ENCODE measurements at regions not wholly inside any gene's neighbourhood (a gene's known extent, or its start where the extent isn't known, plus 50 kb on each side); places are given as distances from the start of the nearest gene placed in this dataset.

GRCh38 chr17:27951872-27952271 lies 58.7 kb upstream of the LYRM9 start:
- TF ChIP-seq SPI1 (IDR thresholded peaks at IDR 0.05; ENCODE audit: borderline replicate concordance, low read depth) = no peak
- TF ChIP-seq, protein P1, sequence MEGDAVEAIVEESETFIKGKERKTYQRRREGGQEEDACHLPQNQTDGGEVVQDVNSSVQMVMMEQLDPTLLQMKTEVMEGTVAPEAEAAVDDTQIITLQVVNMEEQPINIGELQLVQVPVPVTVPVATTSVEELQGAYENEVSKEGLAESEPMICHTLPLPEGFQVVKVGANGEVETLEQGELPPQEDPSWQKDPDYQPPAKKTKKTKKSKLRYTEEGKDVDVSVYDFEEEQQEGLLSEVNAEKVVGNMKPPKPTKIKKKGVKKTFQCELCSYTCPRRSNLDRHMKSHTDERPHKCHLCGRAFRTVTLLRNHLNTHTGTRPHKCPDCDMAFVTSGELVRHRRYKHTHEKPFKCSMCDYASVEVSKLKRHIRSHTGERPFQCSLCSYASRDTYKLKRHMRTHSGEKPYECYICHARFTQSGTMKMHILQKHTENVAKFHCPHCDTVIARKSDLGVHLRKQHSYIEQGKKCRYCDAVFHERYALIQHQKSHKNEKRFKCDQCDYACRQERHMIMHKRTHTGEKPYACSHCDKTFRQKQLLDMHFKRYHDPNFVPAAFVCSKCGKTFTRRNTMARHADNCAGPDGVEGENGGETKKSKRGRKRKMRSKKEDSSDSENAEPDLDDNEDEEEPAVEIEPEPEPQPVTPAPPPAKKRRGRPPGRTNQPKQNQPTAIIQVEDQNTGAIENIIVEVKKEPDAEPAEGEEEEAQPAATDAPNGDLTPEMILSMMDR (IDR thresholded peaks at IDR 0.05; ENCODE audit: insufficient read depth, low read length) = no peak
- no peak for TF ChIP-seq POLR2AphosphoS5 (IDR thresholded peaks at IDR 0.05; ENCODE audit: low read depth)
- TF ChIP-seq, protein P2, sequence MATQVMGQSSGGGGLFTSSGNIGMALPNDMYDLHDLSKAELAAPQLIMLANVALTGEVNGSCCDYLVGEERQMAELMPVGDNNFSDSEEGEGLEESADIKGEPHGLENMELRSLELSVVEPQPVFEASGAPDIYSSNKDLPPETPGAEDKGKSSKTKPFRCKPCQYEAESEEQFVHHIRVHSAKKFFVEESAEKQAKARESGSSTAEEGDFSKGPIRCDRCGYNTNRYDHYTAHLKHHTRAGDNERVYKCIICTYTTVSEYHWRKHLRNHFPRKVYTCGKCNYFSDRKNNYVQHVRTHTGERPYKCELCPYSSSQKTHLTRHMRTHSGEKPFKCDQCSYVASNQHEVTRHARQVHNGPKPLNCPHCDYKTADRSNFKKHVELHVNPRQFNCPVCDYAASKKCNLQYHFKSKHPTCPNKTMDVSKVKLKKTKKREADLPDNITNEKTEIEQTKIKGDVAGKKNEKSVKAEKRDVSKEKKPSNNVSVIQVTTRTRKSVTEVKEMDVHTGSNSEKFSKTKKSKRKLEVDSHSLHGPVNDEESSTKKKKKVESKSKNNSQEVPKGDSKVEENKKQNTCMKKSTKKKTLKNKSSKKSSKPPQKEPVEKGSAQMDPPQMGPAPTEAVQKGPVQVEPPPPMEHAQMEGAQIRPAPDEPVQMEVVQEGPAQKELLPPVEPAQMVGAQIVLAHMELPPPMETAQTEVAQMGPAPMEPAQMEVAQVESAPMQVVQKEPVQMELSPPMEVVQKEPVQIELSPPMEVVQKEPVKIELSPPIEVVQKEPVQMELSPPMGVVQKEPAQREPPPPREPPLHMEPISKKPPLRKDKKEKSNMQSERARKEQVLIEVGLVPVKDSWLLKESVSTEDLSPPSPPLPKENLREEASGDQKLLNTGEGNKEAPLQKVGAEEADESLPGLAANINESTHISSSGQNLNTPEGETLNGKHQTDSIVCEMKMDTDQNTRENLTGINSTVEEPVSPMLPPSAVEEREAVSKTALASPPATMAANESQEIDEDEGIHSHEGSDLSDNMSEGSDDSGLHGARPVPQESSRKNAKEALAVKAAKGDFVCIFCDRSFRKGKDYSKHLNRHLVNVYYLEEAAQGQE (IDR thresholded peaks at IDR 0.05; ENCODE audit: insufficient replicate concordance, low read depth) = no peak
- TF ChIP-seq GABPA (IDR thresholded peaks at IDR 0.05; ENCODE audit: low read depth) = no peak
- Histone ChIP-seq H3K27me3 (ENCODE audit: insufficient read depth, poor library complexity, severe bottlenecking) (no peaks in the 10 kb centered on the region), H3K4me3 (replicated peaks; ENCODE audit: insufficient read depth, low read length) (no peak overlapping the region), H3K27ac (replicated peaks) (no peak overlapping the region)
- DNase-seq (ENCODE audit: low read depth in 1 of 2, low spot score in 1 of 2) = no peak

- H3K27me3 ChIP-seq (ENCODE audit: insufficient read depth, poor library complexity, severe bottlenecking) = no peaks in the 10 kb centered on the region
- H3K4me3 ChIP-seq (replicated peaks; ENCODE audit: insufficient read depth, low read length) = no peak overlapping the region
- H3K27ac ChIP-seq (replicated peaks) = no peak overlapping the region
- DNase-seq (ENCODE audit: low read depth in 1 of 2, low spot score in 1 of 2) = no peak
- TF ChIP-seq SPI1 (IDR thresholded peaks at IDR 0.05; ENCODE audit: borderline replicate concordance, low read depth) (no peak), GABPA (IDR thresholded peaks at IDR 0.05; ENCODE audit: low read depth) (no peak), POLR2AphosphoS5 (IDR thresholded peaks at IDR 0.05; ENCODE audit: low read depth) (no peak)
- TF ChIP-seq, protein P2 (IDR thresholded peaks at IDR 0.05; ENCODE audit: insufficient replicate concordance, low read depth) = no peak
- TF ChIP-seq, protein P1 (IDR thresholded peaks at IDR 0.05; ENCODE audit: insufficient read depth, low read length) = no peak
Measured at GRCh38 chr17:27952366-27952765, 59.2 kb upstream of the LYRM9 start.

GRCh38 chr17:27954548-27955495 lies 61.7 kb upstream of the LYRM9 start:
- Histone ChIP-seq H3K27ac (replicated peaks) (no peak overlapping the region), H3K4me3 (replicated peaks; ENCODE audit: insufficient read depth, low read length) (no peak overlapping the region), H3K27me3 (ENCODE audit: insufficient read depth, poor library complexity, severe bottlenecking) (no peaks in the 10 kb centered on the region)
- no peak for DNase-seq (ENCODE audit: low read depth in 1 of 2, low spot score in 1 of 2)
- no peak for TF ChIP-seq GABPA (IDR thresholded peaks at IDR 0.05; ENCODE audit: low read depth)
- no peak for TF ChIP-seq POLR2AphosphoS5 (IDR thresholded peaks at IDR 0.05; ENCODE audit: low read depth)
- TF ChIP-seq SPI1 (IDR thresholded peaks at IDR 0.05; ENCODE audit: borderline replicate concordance, low read depth) = no peak
- TF ChIP-seq, protein P1 (IDR thresholded peaks at IDR 0.05; ENCODE audit: insufficient read depth, low read length) = no peak
- TF ChIP-seq, protein P2 (IDR thresholded peaks at IDR 0.05; ENCODE audit: insufficient replicate concordance, low read depth) = no peak

Data from HL-60 (cell line).